ENCODE measurements at regions not wholly inside any gene's neighbourhood (a gene's known extent, or its start where the extent isn't known, plus 50 kb on each side); places are given as distances from the start of the nearest gene placed in this dataset.

DNA sequence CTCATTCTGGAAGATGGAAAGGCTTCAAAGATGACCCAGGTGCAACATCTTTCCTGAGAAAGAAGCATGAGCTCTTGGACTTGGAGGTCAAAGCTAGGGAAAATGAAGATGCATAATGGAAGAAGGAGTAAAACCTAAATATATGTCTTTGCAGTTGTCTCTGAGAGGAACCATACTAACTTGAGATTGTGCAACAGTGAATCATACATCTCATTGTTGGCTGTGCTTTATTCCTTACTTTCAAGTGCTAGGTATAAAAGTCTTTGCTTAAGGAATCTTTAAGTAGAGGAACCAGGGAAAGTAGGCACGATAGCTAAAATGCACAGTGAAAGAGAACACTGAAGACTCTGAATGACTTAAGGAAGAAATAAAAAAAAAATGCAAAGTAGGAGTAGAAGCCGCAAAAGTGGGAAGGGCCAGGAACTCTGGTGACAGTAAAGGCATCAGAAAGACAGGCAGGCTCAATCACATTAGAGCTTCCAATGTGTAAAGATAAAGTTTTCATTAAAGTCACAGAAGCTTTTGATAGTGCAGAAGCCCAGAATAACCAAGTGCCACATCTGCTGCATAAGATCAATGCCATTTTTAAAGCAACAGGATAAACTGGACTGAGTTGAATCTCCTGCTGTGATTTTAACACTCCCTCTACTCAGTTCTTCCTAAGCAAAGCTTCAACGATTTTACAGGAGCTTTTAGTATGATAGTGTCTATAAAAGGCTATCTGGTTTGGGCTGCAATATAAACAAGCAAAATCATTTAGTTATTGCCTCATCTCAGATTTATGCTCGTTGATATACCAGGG, 432.3 kb upstream of the EDIL3 start:
- H3K27ac ChIP-seq: no peak overlapping the region
- TF ChIP-seq, protein P1, sequence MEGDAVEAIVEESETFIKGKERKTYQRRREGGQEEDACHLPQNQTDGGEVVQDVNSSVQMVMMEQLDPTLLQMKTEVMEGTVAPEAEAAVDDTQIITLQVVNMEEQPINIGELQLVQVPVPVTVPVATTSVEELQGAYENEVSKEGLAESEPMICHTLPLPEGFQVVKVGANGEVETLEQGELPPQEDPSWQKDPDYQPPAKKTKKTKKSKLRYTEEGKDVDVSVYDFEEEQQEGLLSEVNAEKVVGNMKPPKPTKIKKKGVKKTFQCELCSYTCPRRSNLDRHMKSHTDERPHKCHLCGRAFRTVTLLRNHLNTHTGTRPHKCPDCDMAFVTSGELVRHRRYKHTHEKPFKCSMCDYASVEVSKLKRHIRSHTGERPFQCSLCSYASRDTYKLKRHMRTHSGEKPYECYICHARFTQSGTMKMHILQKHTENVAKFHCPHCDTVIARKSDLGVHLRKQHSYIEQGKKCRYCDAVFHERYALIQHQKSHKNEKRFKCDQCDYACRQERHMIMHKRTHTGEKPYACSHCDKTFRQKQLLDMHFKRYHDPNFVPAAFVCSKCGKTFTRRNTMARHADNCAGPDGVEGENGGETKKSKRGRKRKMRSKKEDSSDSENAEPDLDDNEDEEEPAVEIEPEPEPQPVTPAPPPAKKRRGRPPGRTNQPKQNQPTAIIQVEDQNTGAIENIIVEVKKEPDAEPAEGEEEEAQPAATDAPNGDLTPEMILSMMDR (conservative IDR thresholded peaks at IDR 0.05): no peak

DNA sequence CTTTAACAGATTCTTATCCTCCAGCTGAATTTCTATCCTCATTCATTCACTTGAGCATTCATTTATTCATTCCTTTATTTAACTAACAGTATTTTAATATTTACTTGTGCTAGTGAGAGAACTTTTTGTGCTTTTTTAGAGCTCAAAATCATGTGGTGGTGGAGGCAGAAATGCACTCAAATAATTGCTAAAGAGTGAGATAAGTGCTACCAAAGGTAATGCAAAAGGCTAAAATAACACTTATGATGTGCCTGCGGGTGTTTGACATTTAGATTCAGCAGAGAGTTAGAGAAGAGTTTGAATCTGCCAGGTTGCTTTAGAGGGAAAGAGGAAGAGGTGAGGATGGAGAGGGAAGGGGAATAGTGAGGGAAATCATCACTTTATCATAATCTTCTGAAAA, 431.5 kb upstream of the EDIL3 start:
- TF ChIP-seq, protein P1 (conservative IDR thresholded peaks at IDR 0.05): no peak
- no peak overlapping the region for H3K27ac ChIP-seq

DNA sequence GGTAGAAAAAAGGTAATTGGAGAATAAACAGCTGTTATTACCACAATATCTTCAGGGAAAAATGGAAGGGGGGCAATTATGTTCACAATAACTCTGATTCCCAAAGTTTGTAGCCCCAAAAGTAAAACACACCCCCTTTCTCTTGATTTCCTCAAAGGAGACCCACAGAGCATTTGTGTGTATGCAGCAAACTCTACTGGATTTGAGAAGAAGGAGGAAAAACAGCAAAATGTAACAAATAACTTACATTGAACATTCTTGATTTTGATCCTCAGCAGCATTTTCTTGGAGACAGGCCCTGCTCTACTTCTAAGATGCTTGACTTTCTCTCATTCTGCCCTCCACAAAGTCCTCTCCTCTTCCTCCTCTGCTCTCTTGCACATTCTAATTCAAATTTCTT, 420.8 kb upstream of the EDIL3 start:
- TF ChIP-seq, protein P1 (conservative IDR thresholded peaks at IDR 0.05): no peak

DNA sequence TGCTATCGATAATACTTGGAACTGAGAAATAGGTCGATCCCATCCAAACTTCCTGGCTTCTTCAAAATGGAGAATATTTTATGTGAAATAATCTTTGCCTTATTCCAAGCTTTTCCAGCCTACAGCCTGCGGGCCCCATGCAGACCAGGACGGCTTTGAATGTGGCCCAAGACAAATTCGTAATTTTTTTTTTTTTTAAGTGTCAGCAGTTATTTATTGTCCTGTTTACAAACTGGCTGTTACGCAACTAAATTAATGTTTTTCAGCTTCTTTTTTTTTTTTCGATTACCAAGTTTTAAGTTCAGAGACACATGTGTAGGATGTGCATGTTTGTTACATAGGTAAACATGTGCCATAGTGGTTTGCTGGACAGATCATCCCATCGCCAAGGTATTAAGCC, 411.7 kb upstream of the EDIL3 start:
- no peak overlapping the region for H3K27ac ChIP-seq
- TF ChIP-seq, protein P1 (conservative IDR thresholded peaks at IDR 0.05): no peak

More for the DNA sequence above, 420.8 kb upstream of the EDIL3 start:
- no peak overlapping the region for H3K27ac ChIP-seq

DNA sequence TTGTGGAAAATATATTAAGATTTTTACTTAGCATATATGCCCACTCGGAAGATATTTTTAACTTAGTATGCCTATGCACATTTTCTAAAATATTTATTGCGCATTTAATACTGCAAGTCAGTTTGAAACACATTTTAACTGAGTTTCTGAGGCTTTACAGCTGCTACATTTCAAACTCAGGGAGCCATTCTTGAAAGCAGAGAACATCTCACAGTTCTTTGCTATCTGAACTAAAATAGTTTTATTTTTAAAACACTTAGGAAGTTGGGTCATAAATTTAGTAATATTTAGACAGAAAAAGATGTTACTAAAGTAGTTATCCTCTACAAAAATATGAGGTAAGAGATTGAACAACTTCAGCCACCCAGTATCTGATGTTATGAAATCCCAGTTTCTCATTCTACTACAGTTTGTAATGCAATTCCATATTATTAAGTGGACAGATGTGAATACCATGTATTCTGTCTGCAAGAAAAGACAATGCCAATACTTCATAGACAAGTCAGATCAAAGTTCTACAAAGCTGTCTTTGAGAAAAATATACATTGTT, 409.9 kb upstream of the EDIL3 start:
- no peak overlapping the region for H3K27ac ChIP-seq
- TF ChIP-seq, protein P1 (conservative IDR thresholded peaks at IDR 0.05): no peak

DNA sequence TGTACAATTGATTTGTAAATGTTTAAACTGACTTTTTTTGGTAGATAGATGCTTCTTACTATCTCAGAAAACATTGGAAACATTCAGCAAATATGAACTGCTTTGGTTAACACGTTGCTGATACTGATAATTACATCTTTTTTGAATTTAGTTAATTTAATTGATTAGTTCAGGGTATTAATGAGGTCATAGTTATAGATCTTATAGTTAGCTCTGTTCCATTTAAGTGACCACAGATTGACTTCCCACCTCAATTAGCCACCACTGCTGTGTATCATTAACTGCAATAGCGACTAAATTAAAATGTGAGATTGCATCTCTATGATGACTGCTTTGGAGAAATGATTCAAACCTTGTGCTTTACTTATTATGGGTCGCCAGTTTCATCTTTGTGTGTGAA, 407.1 kb upstream of the EDIL3 start:
- no peak overlapping the region for H3K27ac ChIP-seq
- TF ChIP-seq, protein P1 (conservative IDR thresholded peaks at IDR 0.05): no peak

DNA sequence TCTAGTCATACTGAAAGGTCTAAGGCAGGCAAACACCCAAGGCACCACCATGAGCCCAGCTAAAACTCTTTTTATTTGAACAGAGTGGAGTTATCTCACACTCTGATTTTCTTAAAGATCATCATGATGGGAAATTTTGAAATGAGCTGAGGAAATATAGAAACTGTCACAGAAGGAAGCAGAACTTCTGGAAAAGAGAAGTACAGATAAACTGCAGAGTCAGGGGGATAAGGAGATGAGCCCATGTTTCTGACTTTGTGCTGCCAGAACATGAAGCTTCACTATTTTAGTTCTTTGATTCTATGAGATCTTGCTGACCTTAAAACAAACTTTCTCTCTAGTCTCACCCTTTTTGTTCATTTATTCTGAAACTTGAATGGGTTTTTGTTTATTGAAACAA, 406.5 kb upstream of the EDIL3 start:
- H3K27ac ChIP-seq: no peak overlapping the region
- TF ChIP-seq, protein P1 (conservative IDR thresholded peaks at IDR 0.05): no peak
